HPDE6-E6E7 (cell line): ENCODE measurements at regions not wholly inside any gene's neighbourhood (a gene's known extent, or its start where the extent isn't known, plus 50 kb on each side); places are given as distances from the start of the nearest gene placed in this dataset.
"Not testable (repeated sequence)": the region's sequence is repeated elsewhere in the genome, so short reads cannot be mapped to it uniquely, and the experiment has no call there.

Source experiments
- DNase-seq: peaks from one replicate; pipeline ENCODE4 v3.0.0; 2011; ENCODE audit warnings: missing footprints; ENCODE audit errors: extremely low spot score

DNA sequence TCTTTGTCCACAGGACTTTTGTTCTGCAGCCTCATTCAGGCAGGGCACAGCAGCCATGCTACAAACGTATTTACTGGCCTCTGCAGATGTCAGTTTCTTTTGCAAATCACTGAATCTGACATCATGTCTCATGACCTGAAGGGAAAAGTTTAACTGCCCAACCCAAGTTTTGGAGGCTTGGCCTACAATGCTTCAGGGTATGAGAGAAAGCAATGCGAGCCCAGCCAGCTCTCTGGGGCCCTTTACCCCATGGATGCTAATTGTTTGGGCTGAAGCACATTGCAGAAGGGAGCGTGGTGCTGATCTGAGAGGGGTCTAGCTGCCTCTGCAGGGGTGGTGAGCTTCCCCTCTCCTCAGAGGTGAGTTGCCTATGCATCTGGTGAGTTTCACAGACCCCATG is 179.9 kb upstream of the CXCL12 start:
- DNase-seq, result no peak

DNA sequence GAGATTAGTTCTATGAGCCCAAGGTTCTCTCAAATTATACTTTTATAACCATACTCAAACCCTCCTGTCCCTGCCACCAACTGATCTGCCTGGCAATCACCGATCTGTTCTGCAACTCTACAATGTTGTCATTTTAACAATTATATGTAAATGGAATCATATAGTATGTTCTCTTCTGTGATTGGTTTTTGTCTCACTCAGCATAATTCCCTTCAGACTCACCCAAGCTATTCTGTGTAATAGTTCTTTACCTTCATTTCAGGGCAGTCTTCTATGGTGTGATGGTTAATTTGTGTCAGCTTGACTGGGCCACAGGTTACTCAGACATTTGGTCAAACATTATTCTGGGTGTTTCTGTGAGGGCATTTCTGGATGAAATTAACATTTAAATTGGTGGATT is 181.9 kb upstream of the CXCL12 start:
- DNase-seq, result no peak

DNA sequence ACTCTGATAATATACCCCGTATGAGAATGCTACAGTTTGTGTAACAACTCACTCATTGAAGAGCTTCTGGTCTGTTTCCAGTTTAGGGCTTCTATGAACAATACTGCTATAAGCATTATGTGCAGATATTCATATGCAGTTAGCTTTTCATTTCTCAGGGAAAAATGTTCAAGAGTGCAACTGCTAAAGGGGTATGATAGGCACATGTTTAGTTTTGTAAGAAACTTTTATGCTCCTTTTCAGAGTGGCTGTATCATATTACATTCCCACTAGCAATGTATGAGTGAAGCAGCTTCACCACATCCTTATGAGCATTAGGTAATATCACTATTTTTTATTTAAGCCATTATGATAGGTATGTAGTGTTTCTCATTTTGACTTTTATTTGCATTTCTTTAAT is 182.6 kb upstream of the CXCL12 start:
- DNase-seq, result no peak

DNA sequence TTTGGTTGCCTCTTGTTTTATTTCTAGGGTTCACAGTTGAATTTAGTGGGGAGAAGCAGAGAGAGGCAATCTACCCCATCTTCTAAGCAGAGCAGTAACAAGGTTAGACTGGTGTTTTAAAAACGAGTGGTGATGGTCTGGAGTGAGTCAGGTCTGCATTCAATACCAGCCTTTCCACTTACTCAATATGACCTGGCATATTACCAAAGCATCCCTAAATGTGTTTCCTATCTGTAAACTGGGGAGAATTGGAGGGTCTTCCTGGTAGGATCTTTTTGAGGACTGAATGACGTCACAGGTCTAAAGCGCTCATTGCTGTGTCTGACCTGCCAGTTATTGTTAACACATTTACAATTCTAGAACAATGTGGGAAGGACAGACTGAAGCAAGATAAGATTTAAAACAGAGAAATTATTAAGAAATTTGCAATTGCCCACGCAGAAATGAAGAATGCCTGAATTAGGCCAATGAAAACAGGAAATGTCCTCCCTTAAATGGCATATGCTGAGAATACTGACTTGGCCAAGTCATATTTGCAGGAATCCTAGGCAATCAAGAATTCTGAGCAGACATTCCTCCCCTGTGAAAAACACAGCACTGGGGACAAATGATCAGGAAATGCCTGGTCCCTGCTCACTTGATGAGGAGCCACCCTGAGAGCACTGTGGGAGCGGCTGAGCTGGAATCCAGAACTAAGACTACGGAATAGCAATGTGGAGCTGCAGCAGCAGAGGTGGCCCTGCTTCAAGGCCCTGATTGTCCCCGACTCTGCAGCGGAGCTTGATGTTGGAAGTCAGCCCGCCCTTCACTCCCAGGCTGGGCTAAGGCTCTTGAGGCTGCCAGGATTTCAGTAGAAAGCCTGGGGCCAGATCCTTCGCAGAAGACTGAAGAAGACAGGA is 184.5 kb upstream of the CXCL12 start:
- no peak for DNase-seq

DNA sequence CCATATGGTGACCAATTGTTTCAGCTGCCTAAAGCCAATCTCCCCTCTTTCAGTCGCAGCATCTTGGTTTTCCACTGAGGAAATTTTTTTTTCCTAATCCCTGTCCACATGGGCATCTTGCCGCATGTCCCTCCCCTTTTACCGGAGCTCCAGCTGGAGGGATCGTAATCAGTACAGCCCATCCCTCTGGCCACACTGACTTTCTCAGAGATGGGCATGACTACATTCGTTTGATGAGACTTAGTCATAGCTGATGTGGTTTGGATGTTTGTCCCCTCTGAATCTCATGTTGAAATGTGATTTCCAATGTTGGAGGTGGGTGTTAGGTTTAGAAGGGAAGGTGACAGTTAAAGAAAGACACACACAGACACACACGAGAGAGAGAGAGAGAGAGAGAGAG is 186.8 kb upstream of the CXCL12 start:
- DNase-seq, result no peak

DNA sequence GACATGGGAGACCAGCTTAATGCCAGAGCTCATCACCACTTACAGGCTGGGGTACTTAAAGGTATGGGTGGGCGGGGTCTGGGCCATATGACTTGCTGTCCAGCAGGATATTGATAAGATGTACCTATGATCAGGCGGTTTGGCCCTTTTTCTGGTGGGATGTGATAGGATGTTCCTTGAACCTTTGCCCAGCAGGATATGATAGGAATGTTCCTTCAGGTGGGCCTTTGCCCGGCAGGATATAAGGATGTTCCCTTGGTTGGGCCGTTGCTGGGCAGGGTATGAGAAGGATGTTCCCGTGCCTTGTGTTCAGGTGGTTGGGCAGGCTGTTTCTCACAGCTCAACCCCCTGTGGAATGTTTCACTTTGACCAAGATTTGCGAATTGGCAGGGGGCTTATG is 187.2 kb upstream of the CXCL12 start:
- no peak for DNase-seq

DNA sequence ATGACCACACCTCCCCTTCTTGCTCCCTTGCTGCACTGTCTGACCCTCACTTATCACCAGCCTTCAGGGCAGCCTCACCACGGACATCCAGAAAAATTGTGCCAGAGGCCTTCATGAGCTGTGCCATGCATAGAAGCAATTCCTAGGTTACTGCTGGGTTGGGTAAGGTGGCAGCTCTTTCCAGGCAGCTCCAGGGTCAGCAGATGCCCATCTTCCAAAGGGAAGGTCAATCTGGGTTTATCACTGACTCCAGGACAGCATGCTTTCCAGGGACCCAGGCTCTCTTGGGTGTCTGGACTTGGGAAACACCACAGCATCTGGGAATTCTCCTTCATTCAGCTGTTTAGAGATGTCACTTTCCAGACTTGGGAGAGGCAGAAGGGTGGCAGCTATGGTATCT is 188.9 kb upstream of the CXCL12 start:
- DNase-seq, result no peak

DNA sequence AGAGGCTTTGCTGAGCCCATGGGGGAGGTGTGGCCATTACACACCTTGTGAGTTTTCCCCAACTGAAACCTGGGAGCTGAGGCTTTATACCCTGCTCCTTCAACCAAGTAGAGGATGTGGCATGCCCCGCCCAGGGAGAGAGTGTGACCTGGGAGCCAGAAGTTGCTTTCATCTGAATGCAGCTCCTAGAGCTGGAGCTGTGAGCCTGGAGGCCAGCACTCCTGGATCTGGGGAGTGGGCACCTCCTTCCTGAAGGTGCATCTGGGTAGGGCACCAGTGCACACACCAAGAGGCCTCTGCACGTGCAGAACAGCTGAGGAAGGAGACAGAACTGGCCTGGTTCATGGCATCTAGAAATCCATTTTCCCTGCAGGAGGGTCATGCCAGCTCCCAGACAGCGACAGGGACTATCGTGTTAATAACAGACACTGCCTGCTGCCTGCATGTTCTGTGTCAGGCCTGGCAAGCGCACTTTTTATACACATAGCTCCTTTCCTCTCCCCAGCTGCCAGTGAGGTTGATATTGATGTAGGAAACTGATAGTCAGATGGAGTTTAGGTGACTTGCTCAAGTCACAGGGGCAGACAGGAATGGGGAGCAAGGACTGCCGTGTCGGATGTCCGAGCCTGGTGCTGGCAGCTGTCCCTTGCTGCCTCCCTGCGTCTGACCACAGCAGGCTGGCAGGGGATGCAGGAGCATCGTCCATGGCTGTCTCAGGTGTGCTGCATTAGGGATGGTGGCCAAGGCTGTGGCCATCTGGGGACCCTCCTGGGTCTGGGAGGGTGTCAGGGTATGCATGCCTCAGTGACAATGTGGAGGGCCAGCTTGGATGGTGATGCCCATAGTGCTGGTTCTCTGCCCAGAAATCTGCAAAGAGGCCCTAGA is 189.9 kb upstream of the CXCL12 start:
- DNase-seq, result no peak

DNA sequence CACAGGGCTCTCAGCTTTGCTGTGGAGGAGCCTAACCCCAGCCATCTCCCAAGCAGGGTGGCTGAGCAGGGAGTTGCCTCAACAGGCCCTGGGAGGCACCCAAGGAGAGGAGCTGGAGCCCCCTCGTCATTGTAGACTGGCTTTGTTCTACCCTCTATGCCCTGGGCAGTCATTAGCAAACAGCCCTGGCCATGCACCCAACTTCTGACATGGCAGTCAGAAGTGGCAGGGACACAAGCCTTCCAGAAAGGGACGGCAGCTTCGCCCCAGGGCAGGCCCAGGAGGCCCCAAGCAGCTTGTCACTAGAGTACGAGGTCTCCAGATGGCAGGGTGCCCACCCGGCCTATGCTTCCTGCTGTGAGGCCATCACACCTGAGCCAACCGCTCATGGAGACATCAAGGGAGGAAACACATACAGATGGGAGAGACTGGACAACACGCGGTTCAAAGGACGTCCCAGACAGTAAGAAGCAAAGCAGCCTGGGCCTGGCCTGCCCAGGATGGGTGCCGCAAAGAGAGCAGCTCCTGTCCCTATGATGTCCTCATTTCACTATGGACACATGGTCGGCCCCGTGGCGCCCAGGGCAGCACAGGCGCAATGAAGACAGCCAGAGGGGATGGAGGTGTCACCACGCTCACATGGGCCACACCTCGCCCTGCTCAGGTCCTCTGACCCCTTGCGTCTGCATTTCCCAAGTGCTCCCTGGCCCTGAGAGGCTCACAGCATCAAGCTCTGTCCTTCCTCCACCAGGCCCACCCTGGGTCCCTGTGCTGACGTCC is 190.9 kb upstream of the CXCL12 start:
- no peak for DNase-seq

DNA sequence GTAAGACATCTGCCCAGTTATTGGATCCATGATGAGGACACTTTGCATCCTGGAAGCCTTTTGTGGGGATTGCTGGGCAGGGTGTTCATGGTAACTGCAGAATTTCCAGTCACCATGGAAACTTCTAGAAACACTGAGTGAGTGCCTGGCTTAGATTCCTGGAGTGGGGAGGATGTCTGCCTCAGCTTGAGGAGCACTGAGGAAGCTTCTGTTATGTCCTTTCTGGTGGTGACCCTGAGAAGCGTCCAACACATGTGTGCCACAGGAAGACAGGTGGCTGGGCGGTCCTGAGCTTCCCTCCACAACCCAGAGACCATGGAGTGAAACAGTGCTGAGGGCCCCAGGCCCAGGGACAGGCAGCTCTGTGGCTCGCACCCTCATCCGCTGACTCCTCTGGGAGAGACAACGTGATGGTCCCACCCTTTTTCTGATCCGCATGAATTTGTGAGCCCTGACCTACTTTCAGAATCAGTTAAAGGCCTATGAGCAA is 191.8 kb upstream of the CXCL12 start:
- DNase-seq, result no peak

DNA sequence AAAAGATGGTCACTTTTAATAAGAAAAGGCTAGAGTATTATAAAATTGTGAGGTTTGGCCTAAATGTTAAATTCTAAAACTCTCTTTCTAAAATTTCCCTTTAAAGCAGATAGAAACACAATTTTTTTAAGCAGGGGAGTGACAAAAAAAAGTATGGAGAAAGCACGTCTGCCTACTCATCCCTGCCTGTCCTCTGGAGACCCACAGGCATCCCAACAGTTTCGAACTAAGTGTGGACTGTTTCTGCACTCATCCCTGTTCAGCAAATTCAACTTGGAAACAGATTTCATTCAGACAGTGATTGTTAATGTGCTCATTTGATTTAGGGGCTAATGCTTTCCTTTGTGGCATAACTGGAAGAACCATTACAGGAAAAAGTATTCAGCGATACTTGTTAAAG is 192.6 kb upstream of the CXCL12 start:
- DNase-seq, result no peak

DNA sequence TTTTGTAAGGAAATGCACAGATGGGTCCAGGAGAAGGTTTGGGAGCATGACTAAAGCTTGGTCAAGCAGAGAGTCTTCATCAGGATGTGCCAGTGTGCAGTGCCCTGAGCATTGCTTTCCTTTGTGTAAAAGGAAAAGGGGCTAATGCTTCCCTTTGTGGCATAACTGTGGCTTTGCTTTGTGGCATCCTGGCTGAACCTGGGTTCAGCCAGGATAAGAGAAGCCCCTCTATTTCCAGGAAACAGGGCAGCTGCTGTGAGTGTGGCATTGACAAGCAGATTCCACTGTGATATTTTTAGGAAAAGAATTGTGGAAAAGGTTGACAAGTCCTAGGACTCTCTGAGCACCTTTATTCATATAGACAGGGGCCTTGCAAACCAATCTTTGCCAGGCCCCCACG is 193.4 kb upstream of the CXCL12 start:
- no peak for DNase-seq

DNA sequence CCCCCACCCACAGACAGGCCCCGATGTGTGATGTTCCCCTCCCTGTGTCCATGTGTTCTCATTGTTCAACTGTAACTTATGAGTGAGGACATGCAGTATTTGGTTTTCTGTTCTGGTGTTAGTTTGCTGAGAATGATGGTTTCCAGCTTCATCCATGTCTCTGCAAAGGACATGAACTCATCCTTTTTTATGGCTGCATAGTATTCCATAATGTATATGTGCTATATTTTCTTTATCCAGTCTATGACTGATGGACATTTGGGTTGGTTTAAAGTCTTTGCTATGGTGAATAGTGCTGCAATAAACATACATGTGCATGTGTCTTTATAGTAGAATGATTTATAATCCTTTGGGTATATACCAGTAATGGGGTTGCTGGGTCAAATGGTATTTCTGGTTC is 194.1 kb upstream of the CXCL12 start:
- DNase-seq, result not testable (repeated sequence)

DNA sequence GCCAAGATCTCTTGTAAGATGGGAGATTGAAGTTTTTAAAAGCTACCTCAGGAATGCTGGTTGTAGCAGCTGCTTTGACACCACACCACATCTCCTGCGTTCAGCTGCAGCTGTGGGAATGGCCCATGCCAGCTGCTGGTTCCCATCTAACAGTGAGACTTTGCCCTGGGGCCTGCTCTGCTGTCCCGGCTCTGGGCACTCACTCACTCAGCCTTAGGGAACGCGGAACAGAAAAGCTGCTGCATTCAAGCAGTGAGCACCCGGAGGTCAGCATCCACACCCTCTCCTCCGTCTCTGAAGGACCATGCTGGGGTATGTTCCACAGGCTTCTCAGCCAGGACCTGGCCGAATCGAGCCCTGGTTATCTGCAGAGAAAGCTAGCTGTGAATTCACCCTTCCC is 197.1 kb upstream of the CXCL12 start:
- no peak for DNase-seq

DNA sequence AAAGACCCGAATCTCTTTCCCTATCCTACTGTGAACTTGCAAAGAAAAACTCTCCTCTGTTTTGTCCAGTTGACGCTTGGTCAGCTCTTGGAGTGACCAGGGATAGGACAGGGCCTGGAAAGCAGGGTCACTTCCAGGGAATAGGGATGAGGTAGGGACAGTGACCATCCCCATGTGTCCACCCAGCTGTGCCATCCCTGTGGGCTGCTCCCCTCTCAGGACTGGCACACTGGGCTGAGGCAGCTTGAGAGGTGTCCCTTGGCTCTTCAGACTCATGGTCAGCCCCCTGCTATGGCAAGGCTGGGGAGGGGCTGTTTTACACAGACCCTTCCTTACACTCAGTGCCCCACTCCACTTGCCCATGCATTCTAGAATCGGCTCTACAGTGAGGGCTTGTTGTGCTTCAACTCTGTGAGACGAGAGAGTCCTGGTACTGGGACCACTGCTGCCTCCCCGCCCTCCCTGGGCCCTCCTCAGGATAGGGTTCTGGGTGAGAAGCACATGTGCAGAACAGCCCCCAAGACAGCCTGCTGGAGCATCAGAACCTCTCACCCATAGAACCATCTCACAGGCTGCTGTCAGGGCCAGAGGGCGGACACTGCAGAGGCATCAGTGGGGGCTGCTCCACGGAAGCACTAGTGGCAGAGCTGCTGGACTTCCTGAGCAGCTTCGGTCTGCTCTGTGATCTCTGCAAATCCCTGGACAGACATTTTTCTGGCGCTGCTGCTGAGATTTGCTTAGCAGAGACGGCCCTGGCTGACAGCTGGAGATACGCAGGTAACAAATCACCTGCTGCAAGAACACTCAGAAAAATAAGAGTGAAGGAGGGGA is 202.8 kb upstream of the CXCL12 start:
- DNase-seq, result no peak

DNA sequence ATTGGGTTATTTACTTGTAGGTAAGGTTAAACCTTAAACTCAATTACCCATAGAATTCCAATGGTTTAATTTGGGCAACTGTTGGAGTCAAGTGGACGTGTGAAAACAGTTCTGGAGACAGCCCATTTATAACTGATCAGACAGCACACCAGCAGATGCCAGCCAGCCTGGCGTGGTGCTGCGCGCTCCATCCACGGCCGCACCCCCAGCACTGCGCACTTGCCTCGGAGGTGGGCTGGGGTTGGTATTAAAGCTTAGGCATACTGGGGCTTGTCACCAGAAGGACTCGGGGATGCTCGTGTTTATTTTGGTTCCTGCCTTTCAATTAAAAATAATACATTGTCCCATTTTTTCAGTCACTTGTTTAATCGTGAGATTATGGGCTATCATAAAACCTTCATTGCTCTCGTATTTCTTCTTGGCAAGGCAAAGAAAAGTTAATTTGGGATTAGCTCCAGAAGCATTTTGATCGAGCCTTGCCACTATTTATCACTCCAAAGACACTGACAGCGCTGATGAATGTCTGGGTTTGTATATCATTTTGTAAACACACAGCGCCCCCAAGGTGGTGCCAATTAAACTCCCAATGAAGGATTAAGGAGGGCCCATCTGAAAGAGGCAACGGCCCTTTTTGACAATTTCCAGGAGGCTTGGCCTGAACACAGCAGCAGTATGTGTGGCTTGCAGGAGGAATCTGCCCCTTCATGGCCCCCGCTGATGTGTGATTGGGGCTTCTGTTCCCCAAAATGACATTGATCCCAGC is 204.5 kb upstream of the CXCL12 start:
- no peak for DNase-seq

DNA sequence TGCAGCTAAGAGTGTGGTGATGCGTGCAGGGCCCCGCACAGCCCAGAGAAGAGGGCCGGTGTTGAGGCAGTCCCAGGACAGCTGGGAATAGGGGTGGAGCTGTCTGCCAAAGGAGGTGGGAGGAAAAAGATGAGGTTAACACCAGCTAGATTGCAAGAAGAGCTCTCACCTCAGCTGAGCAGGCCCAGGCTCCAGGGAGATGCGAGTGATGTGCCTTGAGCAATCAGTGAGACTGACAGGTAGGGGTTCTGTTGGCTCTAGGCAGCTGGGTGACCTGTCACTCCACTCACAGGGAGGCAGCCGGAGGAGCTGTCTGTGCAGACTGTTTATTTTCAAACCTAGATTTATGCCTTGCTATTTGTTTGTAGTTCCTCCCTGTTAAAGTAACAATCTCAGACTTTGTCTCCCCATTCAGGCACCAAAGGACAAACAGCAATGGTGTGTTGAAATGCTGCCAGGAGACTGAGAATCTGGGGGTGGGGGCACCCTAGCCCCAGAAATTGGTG is 205.1 kb upstream of the CXCL12 start:
- no peak for DNase-seq

DNA sequence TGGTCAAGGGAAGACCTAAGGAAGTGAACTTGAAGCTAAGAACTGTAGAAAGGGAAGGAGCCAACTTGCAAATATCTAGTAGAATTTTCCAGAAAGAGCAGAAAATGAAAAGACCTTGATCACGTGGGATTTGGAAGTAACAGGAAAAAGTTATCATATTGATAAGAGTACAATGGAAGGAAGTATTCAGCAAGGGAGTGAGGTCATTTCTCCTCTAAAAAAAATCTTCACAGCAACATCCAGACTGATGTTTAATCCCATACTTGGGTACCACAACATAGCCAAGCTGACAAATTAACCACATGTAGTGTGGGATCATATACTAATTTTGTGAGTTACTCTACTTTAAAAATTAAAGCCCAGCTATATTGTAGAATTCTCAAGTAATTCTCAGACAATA is 207.0 kb upstream of the CXCL12 start:
- DNase-seq, result no peak

DNA sequence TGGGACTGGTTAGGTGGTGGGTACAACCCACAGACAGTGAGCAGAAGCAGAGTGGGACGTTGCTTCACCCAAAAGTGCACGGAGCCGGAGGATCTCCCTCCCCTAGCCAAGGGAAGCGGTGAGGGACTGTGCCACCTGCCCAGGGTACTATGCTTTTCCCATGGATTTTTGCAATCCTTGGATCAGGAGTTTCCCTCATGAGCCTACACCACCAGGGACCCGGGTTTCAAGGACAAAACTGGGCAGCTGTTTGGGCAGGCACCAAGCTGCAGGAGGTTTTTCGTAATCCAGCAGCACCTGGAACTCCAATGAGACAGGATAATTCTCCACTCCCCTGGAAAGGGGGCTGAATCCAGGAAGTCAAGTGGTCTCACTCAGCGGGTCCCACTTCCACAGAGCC is 209.1 kb upstream of the CXCL12 start:
- DNase-seq, result no peak

DNA sequence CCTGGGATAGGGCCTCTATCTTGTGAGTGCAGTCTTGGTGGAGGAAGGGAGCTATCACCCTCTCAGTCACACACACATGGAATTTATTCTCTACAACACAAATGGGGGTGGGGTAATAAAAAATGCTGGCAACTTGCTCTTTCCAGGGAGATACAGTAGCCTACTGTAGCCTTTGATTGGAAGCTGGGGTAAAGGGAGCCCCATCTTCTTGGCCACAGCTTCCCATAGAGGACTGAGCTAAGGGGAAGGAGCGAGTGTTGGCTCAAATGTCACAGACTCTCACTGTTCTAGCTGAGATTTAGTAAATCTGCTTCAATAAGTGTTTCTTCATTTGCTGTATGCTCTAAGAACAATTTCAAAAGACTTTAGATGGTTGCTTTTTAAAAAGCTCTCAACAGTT is 222.2 kb upstream of the CXCL12 start:
- no peak for DNase-seq
